SU-DHL-6 (cell line): ENCODE measurements at regions not wholly inside any gene's neighbourhood (a gene's known extent, or its start where the extent isn't known, plus 50 kb on each side); places are given as distances from the start of the nearest gene placed in this dataset.

Source experiments
- H2AFZ ChIP-seq: fragments of 200-600 bp; sonication (generic); 2 replicates; pipeline ENCODE4 v1.6.1; 2014; ENCODE audit warnings: low read depth, mild to moderate bottlenecking, moderate library complexity, mixed read lengths, antibody characterized with exemption, low read length; ENCODE audit not compliant: severe bottlenecking
- H3F3A ChIP-seq: fragments of 200-600 bp; shearing (Covaris generic); 2 replicates; pipeline ENCODE4 v1.6.0; 2016; ENCODE audit warnings: antibody characterized with exemption, mild to moderate bottlenecking; ENCODE audit not compliant: insufficient read depth
- H3K27ac ChIP-seq: fragments of 200-600 bp; sonication (generic); 2 replicates; pipeline ENCODE4 v1.5.1; 2016; ENCODE audit warnings: low read depth, mild to moderate bottlenecking, low read length, moderate library complexity, mixed read lengths
- H3K27me3 ChIP-seq: fragments of 200-600 bp; sonication (generic), shearing (Covaris generic); 2 replicates; pipeline ENCODE4 v1.6.0; 2014; ENCODE audit warnings: mild to moderate bottlenecking, low read length
- H3K36me3 ChIP-seq: fragments of 200-600 bp; sonication (generic); 2 replicates; pipeline ENCODE4 v1.6.1; 2014; ENCODE audit warnings: mild to moderate bottlenecking, low read length, mixed read lengths
- H3K4me2 ChIP-seq: fragments of 300-600, 200-600 bp; shearing (Covaris generic), sonication (generic); 2 replicates; pipeline ENCODE4 v1.6.0; 2014; ENCODE audit warnings: low read length, low read depth, mild to moderate bottlenecking; ENCODE audit not compliant: poor library complexity, severe bottlenecking
- H3K4me3 ChIP-seq: fragments of 200-600 bp; sonication (generic); 2 replicates; pipeline ENCODE4 v1.5.1; 2014; ENCODE audit warnings: antibody characterized with exemption, low read length, mild to moderate bottlenecking, mixed read lengths; ENCODE audit not compliant: insufficient read depth, poor library complexity, severe bottlenecking
- H3K79me2 ChIP-seq: fragments of 200-600 bp; sonication (generic); 2 replicates; pipeline ENCODE4 v1.6.1; 2014; ENCODE audit warnings: mild to moderate bottlenecking, low read length, moderate library complexity; ENCODE audit not compliant: insufficient read depth
- H3K9ac ChIP-seq: fragments of 200-600 bp; sonication (generic); 2 replicates; pipeline ENCODE4 v1.7.0; 2014; ENCODE audit warnings: mild to moderate bottlenecking, low read length
- H3K9me2 ChIP-seq: fragments of 200-600 bp; sonication (generic); replicated peaks from 2 replicates; pipeline ENCODE4 v1.6.1; 2014; ENCODE audit warnings: low read length; ENCODE audit not compliant: insufficient read depth
- H3K9me3 ChIP-seq: fragments of 200-600 bp; sonication (generic); 2 replicates; pipeline ENCODE4 v1.6.1; 2014; ENCODE audit warnings: low read length, mixed read lengths; ENCODE audit not compliant: insufficient read depth
- H4K20me1 ChIP-seq: fragments of 200-600 bp; sonication (generic); 2 replicates; pipeline ENCODE4 v1.6.1; 2014; ENCODE audit warnings: low read depth, mild to moderate bottlenecking, antibody characterized with exemption, low read length, moderate library complexity, mixed read lengths
- EZH2phosphoT487 ChIP-seq: fragments of 200-600 bp; sonication (generic), shearing (Covaris generic); conservative IDR thresholded peaks from 2 replicates; pipeline ENCODE4 v1.6.1; 2018; ENCODE audit warnings: mild to moderate bottlenecking, antibody characterized with exemption, low read length, moderate library complexity, mixed read lengths
- TF ChIP-seq, protein P1 (sequence below): fragments of 200-600 bp; sonication (generic); IDR thresholded peaks from one replicate; pipeline ENCODE4 v1.5.1; 2017; ENCODE audit warnings: antibody characterized with exemption, mild to moderate bottlenecking, low read length, moderate library complexity; ENCODE audit not compliant: insufficient read depth, poor library complexity, severe bottlenecking

DNA sequence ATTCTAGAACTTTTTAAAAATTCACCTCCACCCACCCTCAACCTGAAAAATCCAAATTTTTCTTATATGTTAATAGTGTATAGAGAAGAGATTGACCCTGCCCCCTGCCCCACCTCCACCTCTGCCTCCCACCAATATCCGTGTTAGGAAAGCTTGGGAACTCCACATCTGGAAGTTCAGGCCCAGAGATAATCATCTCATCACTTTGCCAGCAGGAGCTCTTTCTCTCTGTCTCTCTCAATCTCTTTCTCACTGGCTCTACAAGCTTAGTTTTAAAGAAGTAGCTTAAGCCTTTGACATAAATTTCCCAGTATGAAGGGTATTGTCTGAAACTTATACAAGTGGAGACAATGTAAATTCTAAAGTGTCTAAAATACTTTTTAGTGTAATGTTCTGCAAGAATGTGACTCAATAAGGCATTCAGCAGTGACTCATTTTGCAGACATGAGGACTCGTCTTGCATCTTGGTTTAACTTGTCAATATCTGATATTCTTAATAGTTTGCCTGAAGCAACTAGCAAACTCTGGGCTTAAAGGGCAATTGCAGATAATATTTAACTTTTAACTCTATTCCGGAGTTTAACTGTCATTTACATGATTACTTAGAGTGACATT lies 299.8 kb upstream of the EPHA3 start:
- no peak overlapping the region for H3K4me2 ChIP-seq
- H3K27ac ChIP-seq, result no peak overlapping the region
- H3K27me3 ChIP-seq, result no peaks in the 10 kb centered on the region
- no peak overlapping the region for H3K4me3 ChIP-seq
- no peaks in the 10 kb centered on the region for H3K9me2 ChIP-seq
- TF ChIP-seq EZH2phosphoT487, result no peak
- TF ChIP-seq, protein P1, sequence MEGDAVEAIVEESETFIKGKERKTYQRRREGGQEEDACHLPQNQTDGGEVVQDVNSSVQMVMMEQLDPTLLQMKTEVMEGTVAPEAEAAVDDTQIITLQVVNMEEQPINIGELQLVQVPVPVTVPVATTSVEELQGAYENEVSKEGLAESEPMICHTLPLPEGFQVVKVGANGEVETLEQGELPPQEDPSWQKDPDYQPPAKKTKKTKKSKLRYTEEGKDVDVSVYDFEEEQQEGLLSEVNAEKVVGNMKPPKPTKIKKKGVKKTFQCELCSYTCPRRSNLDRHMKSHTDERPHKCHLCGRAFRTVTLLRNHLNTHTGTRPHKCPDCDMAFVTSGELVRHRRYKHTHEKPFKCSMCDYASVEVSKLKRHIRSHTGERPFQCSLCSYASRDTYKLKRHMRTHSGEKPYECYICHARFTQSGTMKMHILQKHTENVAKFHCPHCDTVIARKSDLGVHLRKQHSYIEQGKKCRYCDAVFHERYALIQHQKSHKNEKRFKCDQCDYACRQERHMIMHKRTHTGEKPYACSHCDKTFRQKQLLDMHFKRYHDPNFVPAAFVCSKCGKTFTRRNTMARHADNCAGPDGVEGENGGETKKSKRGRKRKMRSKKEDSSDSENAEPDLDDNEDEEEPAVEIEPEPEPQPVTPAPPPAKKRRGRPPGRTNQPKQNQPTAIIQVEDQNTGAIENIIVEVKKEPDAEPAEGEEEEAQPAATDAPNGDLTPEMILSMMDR, result no peak
- H3F3A ChIP-seq, result no peaks in the 10 kb centered on the region
- no peaks in the 10 kb centered on the region for H4K20me1 ChIP-seq
- no peaks in the 10 kb centered on the region for H3K36me3 ChIP-seq
- no peaks in the 10 kb centered on the region for H3K79me2 ChIP-seq
- no peaks in the 10 kb centered on the region for H3K9me3 ChIP-seq
- H2AFZ ChIP-seq, result no peak overlapping the region
- no peak overlapping the region for H3K9ac ChIP-seq

DNA sequence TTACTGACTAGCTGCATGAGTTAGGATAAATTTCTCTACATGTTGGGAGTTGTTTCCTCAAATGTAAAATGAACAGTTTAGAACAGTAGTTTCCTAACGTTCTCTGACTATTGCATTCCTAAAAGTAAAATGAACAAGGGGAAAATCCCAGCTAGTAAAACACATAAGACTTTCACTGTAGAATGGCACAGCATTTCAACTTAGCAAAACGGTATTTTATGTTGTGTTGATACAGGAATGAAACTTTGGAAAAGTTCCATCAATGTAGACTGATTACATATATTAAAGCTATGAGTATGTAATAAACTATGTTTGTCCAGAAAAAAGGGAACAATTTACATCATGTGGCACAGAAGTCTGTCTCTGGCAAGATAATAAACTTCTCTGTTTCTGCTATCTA lies 297.4 kb upstream of the EPHA3 start:
- Histone ChIP-seq H3K4me2 (no peak overlapping the region), H3K9ac (no peak overlapping the region), H3K79me2 (no peaks in the 10 kb centered on the region), H3K27me3 (no peaks in the 10 kb centered on the region), H3K9me2 (no peaks in the 10 kb centered on the region), H4K20me1 (no peaks in the 10 kb centered on the region), H3K36me3 (no peaks in the 10 kb centered on the region), H2AFZ (no peak overlapping the region), H3K27ac (no peak overlapping the region), H3K4me3 (no peak overlapping the region), H3F3A (no peaks in the 10 kb centered on the region), H3K9me3 (no peaks in the 10 kb centered on the region)
- TF ChIP-seq, protein P1, result no peak
- TF ChIP-seq EZH2phosphoT487, result no peak

DNA sequence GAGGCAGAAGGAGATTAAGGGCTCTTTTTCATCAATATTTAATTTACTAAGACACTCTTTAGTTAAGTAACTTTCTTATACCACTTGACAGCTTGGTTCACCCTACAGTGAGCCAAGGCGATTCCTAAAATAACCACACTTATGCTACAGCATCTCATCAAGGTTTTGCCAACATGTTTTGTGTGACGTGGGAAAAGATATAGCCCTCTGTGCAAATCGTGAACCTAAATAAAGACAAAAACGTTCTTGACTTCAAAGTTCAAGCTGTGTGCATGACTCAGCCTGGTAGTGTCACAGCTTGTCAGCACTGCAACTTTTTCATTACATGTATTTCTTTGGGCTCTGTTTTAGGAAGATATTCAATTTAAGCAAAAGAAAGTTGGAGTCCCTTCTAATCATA lies 297.0 kb upstream of the EPHA3 start:
- H3K4me3 ChIP-seq, result no peak overlapping the region
- H3K9ac ChIP-seq, result no peak overlapping the region
- H3K79me2 ChIP-seq, result no peaks in the 10 kb centered on the region
- H3K4me2 ChIP-seq, result no peak overlapping the region
- H3K27me3 ChIP-seq, result no peaks in the 10 kb centered on the region
- H3F3A ChIP-seq, result no peaks in the 10 kb centered on the region
- no peaks in the 10 kb centered on the region for H3K9me3 ChIP-seq
- no peaks in the 10 kb centered on the region for H3K36me3 ChIP-seq
- H3K27ac ChIP-seq, result no peak overlapping the region
- H2AFZ ChIP-seq, result no peak overlapping the region
- H4K20me1 ChIP-seq, result no peaks in the 10 kb centered on the region
- H3K9me2 ChIP-seq, result no peaks in the 10 kb centered on the region
- TF ChIP-seq, protein P1, result no peak
- TF ChIP-seq EZH2phosphoT487, result no peak
